ENCODE measurements at regions not wholly inside any gene's neighbourhood (a gene's known extent, or its start where the extent isn't known, plus 50 kb on each side); places are given as distances from the start of the nearest gene placed in this dataset.

- TF ChIP-seq CTCF (IDR thresholded peaks at IDR 0.05 in 4 of 5, conservative IDR thresholded peaks at IDR 0.05 in 1 of 5) (no peak), POLR2A (IDR thresholded peaks at IDR 0.05) (no peak)
Measured at GRCh38 chr12:115088995-115089841, 405.2 kb upstream of the TBX3 start.

Measured in gastrocnemius medialis (tissue), 4 donors.